HG02798 (cell line): ENCODE measurements at regions not wholly inside any gene's neighbourhood (a gene's known extent, or its start where the extent isn't known, plus 50 kb on each side); places are given as distances from the start of the nearest gene placed in this dataset.

ENCODE experiments used
- ATAC-seq: cut with Tn5 transposase; IDR thresholded peaks from one replicate; pipeline ENCODE4 v1.9.1; 2021; ENCODE audit warnings: mild to moderate bottlenecking; ENCODE audit not compliant: unreplicated experiment, poor library complexity

- no peak for ATAC-seq
Observed at GRCh38 chr20:60304026-60304590, 345.9 kb downstream of the CDH26 start.

- ATAC-seq, result no peak
Observed at GRCh38 chr20:60304931-60305330, 346.7 kb downstream of the CDH26 start.

DNA sequence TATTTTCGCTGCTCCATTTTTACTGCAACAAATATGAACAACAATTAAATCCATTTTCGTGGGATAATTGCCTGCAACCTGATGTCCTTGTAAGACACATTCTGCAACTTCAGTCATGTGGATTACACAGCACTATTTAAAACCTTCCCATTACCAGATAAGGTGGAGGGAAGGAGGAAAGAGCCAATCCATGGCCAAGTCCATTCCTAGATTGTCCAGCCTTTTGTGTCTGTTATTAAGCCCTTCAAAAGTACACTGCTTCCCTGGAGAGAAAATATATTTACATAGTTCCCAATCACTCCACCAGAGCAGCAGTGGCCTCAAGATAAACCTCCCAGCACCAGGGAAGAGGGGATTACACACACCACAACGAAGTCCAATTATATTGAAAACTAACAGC lies 347.9 kb downstream of the CDH26 start:
- ATAC-seq, result no peak

DNA sequence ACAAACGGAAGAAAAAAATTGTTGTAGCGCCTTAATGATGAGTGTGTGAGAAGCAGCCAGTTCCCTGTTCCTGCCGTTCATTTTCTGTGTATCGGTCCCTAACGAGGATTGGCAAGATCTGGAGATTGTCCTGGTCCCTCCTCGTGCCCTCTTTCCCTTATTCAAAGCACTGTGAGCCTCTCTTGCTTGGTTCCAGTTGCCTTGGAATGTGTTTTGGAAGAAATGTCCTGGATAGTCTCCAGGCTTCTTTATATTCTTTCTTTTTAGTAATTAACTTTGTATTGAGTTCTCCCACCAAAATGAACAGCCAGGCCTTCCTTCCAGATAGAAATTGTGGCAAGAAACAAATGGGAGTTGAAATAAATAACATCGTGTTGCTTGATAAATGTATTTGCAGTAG lies 348.3 kb downstream of the CDH26 start:
- no peak for ATAC-seq

DNA sequence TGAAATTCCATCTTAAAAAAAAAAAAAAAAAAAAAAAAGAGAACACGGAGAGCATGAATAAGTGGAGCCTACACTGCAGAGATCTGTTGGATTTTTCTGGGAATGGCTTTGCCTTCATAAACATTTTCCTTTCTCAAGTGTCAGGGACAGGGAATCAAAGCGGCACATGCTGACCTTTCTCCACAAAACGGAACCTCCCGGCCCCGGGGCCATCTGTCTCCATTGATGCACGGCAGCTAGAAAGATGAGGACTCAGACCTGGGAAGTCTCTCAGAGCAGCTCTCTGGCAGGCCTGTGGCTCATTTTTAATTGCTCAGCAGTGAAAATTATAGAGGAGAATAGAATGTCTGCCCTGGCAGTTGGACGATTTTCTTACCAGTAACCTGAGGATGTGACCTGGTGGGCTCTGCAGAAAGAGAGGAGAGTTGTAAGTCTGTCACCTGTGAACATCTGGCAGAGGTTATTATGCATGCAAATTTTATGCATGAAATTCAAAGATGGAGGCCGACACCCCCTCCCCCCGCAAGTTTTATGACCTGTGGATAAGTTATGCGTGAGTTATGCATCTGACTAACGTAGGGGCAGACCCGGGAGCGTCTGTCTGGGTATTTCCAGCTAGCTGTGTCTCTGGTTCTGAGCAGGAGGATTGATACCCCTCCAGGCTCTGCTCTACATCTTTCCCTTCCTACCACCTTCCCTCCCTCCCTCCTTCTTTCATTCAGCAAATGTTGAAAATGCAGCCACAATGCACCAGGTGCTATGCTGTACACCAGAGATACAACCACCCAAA lies 352.5 kb downstream of the CDH26 start:
- no peak for ATAC-seq

DNA sequence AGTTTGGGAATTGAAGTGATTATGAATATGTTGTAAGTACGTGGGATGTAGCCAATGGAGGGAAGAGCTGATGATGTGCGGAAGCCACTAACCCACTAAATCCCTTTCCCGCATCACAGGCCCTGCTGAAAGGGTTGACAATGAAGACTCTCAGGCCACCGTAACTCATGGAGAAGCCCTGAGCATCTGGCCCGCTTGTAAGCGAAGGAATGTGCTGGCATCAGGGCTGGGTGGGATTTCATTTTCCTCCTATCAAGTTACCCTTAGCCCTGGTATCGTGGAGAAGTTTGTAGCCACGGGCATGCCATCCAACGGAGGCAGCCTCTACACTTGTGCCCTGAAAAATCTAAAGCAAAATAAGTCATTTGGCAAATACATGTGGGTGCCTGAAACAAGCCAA lies 355.0 kb downstream of the CDH26 start:
- no peak for ATAC-seq

- no peak for ATAC-seq
Observed at GRCh38 chr20:60313614-60314013, 355.4 kb downstream of the CDH26 start.

- no peak for ATAC-seq
Observed at GRCh38 chr20:60314727-60315126, 356.5 kb downstream of the CDH26 start.

DNA sequence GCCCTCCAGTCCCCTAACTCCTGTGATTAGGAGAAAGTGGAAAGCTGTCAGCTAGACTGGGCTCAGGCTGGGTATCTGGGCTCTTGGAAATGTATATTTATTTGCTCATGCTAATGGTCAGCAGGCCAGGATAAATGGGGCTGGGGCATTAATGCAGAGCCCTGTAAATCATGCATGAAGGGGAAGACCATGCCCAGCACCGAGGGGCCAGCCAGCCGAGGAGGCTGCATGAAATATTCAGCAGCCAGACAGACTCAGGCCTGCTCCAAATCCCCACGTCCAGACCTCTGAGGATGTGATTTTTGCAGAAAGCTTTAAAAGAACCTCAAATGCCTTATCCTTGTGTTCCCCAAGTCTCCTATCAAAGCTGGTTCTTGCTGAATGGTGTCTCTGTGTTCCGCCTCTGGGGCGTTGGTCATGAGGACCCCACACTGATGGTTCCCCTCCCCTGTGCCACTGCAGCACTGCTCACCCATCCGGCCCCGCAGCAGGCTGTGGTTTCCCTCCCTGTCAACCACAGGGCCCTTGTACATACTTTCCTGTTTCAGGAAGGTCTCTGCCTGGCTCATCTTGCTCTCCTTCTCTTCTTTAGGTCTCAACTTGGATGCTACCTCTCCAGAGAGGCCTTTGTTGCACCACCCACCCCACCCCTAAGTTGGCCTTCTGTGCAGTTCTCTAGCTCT lies 358.4 kb downstream of the CDH26 start:
- ATAC-seq, result no peak

DNA sequence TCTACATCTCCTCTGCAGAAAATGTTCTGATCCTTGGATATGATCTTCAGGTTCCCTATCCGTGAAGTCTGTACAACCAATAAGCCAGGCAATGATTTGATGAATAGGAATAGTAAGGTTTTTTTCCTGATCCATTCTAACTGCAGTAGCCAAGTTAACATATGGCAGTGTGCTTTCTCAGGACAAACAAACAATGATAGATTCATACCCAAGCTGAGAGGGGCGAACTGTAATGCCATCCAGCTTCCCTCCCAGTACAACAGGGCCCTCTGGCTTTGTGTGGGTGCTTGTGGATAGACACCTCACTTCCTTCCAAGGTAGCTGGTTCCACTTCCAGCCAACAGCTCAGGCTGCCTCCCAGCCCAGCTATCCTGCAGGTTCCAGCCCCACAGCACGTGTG lies 359.2 kb downstream of the CDH26 start:
- no peak for ATAC-seq

DNA sequence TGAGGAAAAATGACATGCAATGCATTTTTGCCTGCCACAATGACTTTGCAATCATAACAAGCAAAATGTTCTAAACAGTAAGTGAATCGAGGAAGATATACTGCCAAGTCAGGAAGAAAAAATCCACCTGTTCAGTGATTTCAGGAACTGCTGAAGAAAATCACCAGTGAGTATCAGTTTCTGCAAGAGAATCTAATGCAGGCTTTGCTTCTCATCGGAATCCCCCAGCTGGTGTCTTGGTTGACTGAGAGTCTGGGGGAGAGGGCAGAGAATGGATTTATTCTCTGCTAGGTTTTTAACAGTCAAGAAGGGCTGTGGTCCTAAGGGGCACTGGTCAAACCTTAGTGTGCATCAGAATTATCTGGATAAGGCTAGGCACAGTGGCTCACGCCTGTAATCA lies 363.4 kb downstream of the CDH26 start:
- ATAC-seq, result no peak

GRCh38 chr20:60326821-60327220 lies 368.6 kb downstream of the CDH26 start:
- no peak for ATAC-seq

GRCh38 chr20:60327971-60328660 lies 369.9 kb downstream of the CDH26 start:
- no peak for ATAC-seq

- ATAC-seq, result no peak
Observed at GRCh38 chr20:60330461-60330860, 372.2 kb downstream of the CDH26 start.

GRCh38 chr20:60331688-60332300 lies 373.6 kb downstream of the CDH26 start:
- ATAC-seq, result no peak

DNA sequence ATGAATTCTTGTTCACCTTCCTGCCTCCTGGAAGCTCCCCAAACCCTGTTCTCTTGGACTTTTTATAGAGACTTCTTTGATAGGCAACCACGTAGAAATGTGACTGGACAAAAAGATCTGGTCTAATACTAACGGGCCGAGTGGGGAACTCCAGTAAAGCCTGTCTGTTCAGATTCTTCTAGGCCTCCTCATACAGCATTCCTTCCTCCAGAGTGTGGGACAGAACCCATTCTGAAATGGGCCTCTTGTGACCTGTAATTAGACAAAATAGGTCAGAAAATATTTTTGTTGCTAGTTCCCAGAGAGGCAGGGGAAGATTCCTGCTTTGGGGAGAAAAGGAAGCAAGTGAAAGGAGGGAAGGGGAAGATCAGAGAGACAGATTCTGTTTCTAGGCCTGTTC lies 374.3 kb downstream of the CDH26 start:
- no peak for ATAC-seq

GRCh38 chr20:60334911-60335310 lies 376.7 kb downstream of the CDH26 start:
- no peak for ATAC-seq

- ATAC-seq, result no peak
Observed at GRCh38 chr20:60338556-60338955, 380.3 kb downstream of the CDH26 start.

DNA sequence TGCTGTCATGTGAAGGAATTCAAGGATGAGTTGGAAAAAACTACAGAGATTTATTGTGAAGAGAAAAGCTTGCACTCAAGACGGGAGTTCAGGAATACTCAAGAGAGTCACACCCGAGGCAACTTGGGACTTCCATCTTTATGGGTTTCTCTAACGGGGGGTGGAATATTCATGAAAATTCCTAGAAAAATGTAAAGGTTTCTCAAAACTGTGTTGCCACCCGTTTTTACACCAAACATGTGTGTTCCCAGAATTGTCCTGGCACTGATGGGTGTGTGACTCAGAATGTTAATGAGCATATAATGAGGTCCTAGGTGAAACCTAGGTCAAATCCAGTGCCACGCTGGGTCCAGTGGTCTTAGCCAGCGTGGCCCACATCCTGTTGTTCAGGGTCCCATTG lies 381.5 kb downstream of the CDH26 start:
- no peak for ATAC-seq

DNA sequence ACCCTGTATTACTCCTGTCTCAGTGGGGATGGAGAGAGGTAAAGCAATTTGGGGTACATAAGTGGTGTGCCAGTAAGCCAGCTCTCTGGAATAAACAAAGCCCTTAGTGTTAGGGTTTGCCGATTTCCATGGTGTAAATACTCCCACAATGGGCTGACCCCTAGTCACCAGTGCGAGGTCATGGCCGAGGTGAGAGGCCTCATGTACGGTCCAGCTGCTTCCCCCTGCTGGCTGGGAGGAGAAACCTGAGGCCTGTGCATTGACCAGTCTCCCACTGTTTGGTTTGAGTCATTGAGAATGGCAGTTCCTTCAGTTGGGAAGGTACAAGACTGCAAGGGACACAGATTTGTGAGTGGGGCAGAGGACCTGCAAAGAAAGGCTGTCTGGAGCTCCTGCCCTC lies 382.0 kb downstream of the CDH26 start:
- ATAC-seq, result no peak

DNA sequence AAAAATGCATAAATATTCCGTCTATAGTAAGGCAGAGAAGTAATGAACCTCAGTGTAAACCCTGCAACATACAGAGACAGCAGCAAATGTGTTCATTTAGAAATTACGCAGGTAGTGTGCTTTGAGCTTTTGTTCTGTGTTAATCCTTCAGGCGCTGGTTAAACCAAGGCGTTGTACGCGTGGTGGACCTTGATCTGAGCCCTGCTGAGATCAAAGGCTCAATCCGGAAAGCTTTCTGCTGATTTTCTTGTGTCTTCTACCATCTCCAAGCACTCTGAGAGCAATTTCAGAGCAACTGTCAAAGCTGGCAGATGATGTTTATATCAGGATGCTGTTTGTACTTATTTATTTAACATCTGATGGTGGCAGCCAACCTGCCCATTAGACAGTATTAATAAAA lies 382.8 kb downstream of the CDH26 start:
- no peak for ATAC-seq
